ENCODE measurements at regions not wholly inside any gene's neighbourhood (a gene's known extent, or its start where the extent isn't known, plus 50 kb on each side); places are given as distances from the start of the nearest gene placed in this dataset.

GRCh38 chr10:125555267-125555666, 127.7 kb downstream of the TEX36 start:
- H3K4me3 ChIP-seq (ENCODE audit: low read depth, low read length), result no peak overlapping the region
- no peak for TF ChIP-seq CTCF (IDR thresholded peaks at IDR 0.05; ENCODE audit: insufficient read depth, low read length)
- DNase-seq (ENCODE audit: low read depth), result no peak

- DNase-seq (ENCODE audit: low read depth), result no peak
- H3K4me3 ChIP-seq (ENCODE audit: low read depth, low read length), result no peak overlapping the region
- TF ChIP-seq CTCF (IDR thresholded peaks at IDR 0.05; ENCODE audit: insufficient read depth, low read length), result no peak
Measured at GRCh38 chr10:125554753-125555152, 128.2 kb downstream of the TEX36 start.

- no peak for DNase-seq (ENCODE audit: low read depth)
- no peak overlapping the region for H3K4me3 ChIP-seq (ENCODE audit: low read depth, low read length)
- TF ChIP-seq CTCF (IDR thresholded peaks at IDR 0.05; ENCODE audit: insufficient read depth, low read length), result no peak
Measured at GRCh38 chr10:125554016-125554703, 128.8 kb downstream of the TEX36 start.

DNA sequence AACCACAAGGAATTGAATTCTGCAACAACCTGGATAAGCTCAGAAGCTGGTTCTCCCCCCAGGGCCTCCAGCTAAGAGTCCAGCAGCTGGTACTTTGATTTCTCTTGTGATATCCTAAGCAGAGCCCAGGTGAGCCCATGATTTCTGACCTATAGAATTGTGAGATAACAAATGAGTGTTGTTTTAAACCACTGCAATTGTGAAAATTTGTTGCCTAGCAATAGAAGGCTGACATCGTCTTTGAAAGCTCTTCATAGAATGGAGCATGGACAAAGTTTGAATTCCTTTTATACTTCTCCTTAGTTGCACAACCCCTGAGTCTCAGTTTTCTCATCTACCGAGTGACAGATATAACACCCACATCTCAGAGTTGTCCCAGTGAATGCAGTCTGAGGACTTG, 129.9 kb downstream of the TEX36 start:
- TF ChIP-seq CTCF (IDR thresholded peaks at IDR 0.05; ENCODE audit: insufficient read depth, low read length), result no peak
- DNase-seq (ENCODE audit: low read depth), result no peak
- no peak overlapping the region for H3K4me3 ChIP-seq (ENCODE audit: low read depth, low read length)

GRCh38 chr10:125551247-125551646, 131.7 kb downstream of the TEX36 start:
- no peak for TF ChIP-seq CTCF (IDR thresholded peaks at IDR 0.05; ENCODE audit: insufficient read depth, low read length)
- no peak overlapping the region for H3K4me3 ChIP-seq (ENCODE audit: low read depth, low read length)
- DNase-seq (ENCODE audit: low read depth), result no peak

DNA sequence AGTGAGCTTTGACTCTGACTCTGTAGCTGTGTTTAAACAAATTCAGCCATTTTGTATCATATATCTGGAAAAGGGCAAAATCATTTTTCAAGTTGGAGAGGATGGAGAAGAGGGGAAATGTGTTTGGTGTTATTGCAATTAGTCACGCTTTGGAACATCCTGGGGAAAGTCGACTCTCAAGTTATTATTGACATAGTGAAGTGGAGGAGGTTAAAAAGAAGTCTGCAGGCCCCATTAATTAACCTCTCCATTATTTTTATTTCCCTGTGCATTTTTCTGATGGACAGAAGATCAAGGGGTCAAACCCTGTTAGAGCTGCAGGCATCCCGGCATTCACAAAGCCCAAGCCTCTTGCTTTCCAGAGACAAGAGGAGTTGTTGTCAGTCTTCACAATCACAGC, 132.6 kb downstream of the TEX36 start:
- no peak for DNase-seq (ENCODE audit: low read depth)
- no peak overlapping the region for H3K4me3 ChIP-seq (ENCODE audit: low read depth, low read length)
- no peak for TF ChIP-seq CTCF (IDR thresholded peaks at IDR 0.05; ENCODE audit: insufficient read depth, low read length)

DNA sequence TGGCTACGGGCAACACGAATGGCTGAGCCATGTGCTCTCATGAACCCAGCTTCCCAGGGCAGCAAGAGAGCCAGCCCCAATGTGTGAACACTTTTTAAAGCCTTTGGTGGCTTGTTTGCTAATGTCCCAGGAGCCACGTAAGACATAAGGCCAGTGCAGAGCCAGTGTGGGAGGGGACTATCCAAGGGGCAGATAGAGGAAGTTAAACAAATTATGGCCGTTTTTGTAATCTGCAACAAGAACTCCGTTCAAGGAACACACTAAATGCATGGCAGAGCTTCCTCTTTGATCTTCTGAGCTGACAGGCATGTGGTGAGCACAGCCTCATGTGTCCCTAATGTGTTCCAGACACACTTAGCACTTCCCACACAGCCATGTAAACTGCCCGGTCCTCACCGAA, 133.3 kb downstream of the TEX36 start:
- no peak for DNase-seq (ENCODE audit: low read depth)
- H3K4me3 ChIP-seq (ENCODE audit: low read depth, low read length), result no peak overlapping the region
- no peak for TF ChIP-seq CTCF (IDR thresholded peaks at IDR 0.05; ENCODE audit: insufficient read depth, low read length)

Data from fibroblast of the aortic adventitia (primary cell).